CD4-positive, CD25-positive, alpha-beta regulatory T cell (primary cell): ENCODE measurements at regions not wholly inside any gene's neighbourhood (a gene's known extent, or its start where the extent isn't known, plus 50 kb on each side); places are given as distances from the start of the nearest gene placed in this dataset.
"Not testable (repeated sequence)": the region's sequence is repeated elsewhere in the genome, so short reads cannot be mapped to it uniquely, and the experiment has no call there.

Source experiments
- ATAC-seq, 2 donors: fragments of 150-1000 bp; cut with Tn5 transposase; one replicate each; pipeline ENCODE4 v1.10.0; 2021; ENCODE audit warnings: low read depth in 2 of 2, moderate number of reproducible peaks in 2 of 2, moderate library complexity in 1 of 2
- DNase-seq, 3 donors: peaks; one replicate each; pipeline versions ENCODE4 v3.0.0 to v3.0.0-alpha.2; 2012 to 2022; ENCODE audit warnings: mixed read lengths in 1 of 3
- H3K27ac ChIP-seq: one replicate; pipeline ENCODE4 v1.7.0; 2013; ENCODE audit warnings: mild to moderate bottlenecking, low read length; ENCODE audit not compliant: insufficient read depth, poor library complexity, severe bottlenecking
- H3K27me3 ChIP-seq: one replicate; pipeline ENCODE4 v1.7.0; 2013; ENCODE audit warnings: low read length; ENCODE audit not compliant: control insufficient read depth, insufficient read depth
- H3K36me3 ChIP-seq: one replicate; pipeline ENCODE4 v1.7.0; 2013; ENCODE audit warnings: mild to moderate bottlenecking, low read length, moderate library complexity; ENCODE audit not compliant: control insufficient read depth, insufficient read depth
- H3K4me1 ChIP-seq: 2 replicates; pipeline ENCODE4 v1.7.0; 2013; ENCODE audit warnings: mild to moderate bottlenecking, low read length; ENCODE audit not compliant: insufficient read depth, control insufficient read depth, poor library complexity, severe bottlenecking
- H3K4me3 ChIP-seq: one replicate; pipeline ENCODE4 v1.7.0; 2013; ENCODE audit warnings: low read depth, mild to moderate bottlenecking, low read length, moderate library complexity
- H3K9me3 ChIP-seq, 2 experiments: 1 replicate in 1 of 2; 2 replicates in 1 of 2; pipeline ENCODE4 v1.7.0; 2013; ENCODE audit warnings: low read length in 2 of 2, mild to moderate bottlenecking in 1 of 2, moderate library complexity in 1 of 2; ENCODE audit not compliant: control insufficient read depth in 2 of 2
- H3K27ac Mint-ChIP-seq, 3 donors: one replicate each; pipeline ENCODE4 v1.8.0; 2020 to 2022; ENCODE audit warnings: mild to moderate bottlenecking in 3 of 3, mixed read lengths in 3 of 3, moderate library complexity in 2 of 3
- H3K27me3 Mint-ChIP-seq: one replicate; pipeline ENCODE4 v1.8.0; 2022; ENCODE audit warnings: mild to moderate bottlenecking, mixed read lengths
- H3K36me3 Mint-ChIP-seq: one replicate; pipeline ENCODE4 v1.8.0; 2020; ENCODE audit warnings: mixed read lengths
- H3K4me1 Mint-ChIP-seq, 4 donors: one replicate each; pipeline ENCODE4 v1.8.0; 2020 to 2022; ENCODE audit warnings: mixed read lengths in 4 of 4, mild to moderate bottlenecking in 1 of 4
- H3K4me3 Mint-ChIP-seq, 4 donors: one replicate each; pipeline ENCODE4 v1.8.0; 2020 to 2022; ENCODE audit warnings: mild to moderate bottlenecking in 4 of 4, mixed read lengths in 4 of 4, moderate library complexity in 3 of 4
- H3K9me3 Mint-ChIP-seq, 7 donors: one replicate each; pipeline ENCODE4 v1.8.0; 2020 to 2022; ENCODE audit warnings: mixed read lengths in 7 of 7, mild to moderate bottlenecking in 3 of 7, moderate library complexity in 2 of 7

- not testable (repeated sequence) for H3K4me3 ChIP-seq, H3K36me3 Mint-ChIP-seq, H3K4me3 Mint-ChIP-seq, H3K27me3 ChIP-seq, H3K27me3 Mint-ChIP-seq, H3K27ac ChIP-seq, H3K36me3 ChIP-seq, H3K4me1 Mint-ChIP-seq, DNase-seq, H3K27ac Mint-ChIP-seq, H3K9me3 ChIP-seq, H3K4me1 ChIP-seq, ATAC-seq
- peaks cover 0 to 23% (median 5%) of the 10 kb centered on the region in 7 donors for H3K9me3 Mint-ChIP-seq
These were observed 271.3 kb upstream of the LRRTM4 start for GRCh38 chr2:77793500-77793899.

- no peaks in the 10 kb centered on the region for H3K36me3 ChIP-seq
- H3K27ac Mint-ChIP-seq, result no peak overlapping the region
- no peaks in the 10 kb centered on the region for H3K27me3 ChIP-seq
- H3K36me3 Mint-ChIP-seq, result no peaks in the 10 kb centered on the region
- H3K9me3 Mint-ChIP-seq, result peaks cover 0 to 24% (median 1%) of the 10 kb centered on the region in 7 donors
- no peak overlapping the region for H3K27ac ChIP-seq
- H3K9me3 ChIP-seq, result peaks cover 0 to 3% of the 10 kb centered on the region in 2 experiments
- H3K4me1 Mint-ChIP-seq, result no peaks in the 10 kb centered on the region
- H3K27me3 Mint-ChIP-seq, result no peaks in the 10 kb centered on the region
- ATAC-seq (no peak), DNase-seq (no peak)
- no peak overlapping the region for H3K4me3 Mint-ChIP-seq
- H3K4me1 ChIP-seq, result no peaks in the 10 kb centered on the region
- H3K4me3 ChIP-seq, result no peak overlapping the region
These were observed 274.2 kb upstream of the LRRTM4 start for GRCh38 chr2:77796397-77796796.

GRCh38 chr2:77797088-77797487 lies 274.9 kb upstream of the LRRTM4 start:
- H3K36me3 ChIP-seq, result no peaks in the 10 kb centered on the region
- no peak for ATAC-seq
- peaks cover 0 to 19% (median 1%) of the 10 kb centered on the region in 7 donors for H3K9me3 Mint-ChIP-seq
- no peak overlapping the region for H3K4me3 ChIP-seq
- H3K36me3 Mint-ChIP-seq, result no peaks in the 10 kb centered on the region
- H3K27ac ChIP-seq, result no peak overlapping the region
- no peak overlapping the region for H3K4me3 Mint-ChIP-seq
- no peak overlapping the region for H3K27ac Mint-ChIP-seq
- H3K27me3 Mint-ChIP-seq, result no peaks in the 10 kb centered on the region
- no peaks in the 10 kb centered on the region for H3K27me3 ChIP-seq
- peaks cover 0 to 3% of the 10 kb centered on the region in 2 experiments for H3K9me3 ChIP-seq
- no peaks in the 10 kb centered on the region for H3K4me1 Mint-ChIP-seq
- no peak for DNase-seq
- H3K4me1 ChIP-seq, result no peaks in the 10 kb centered on the region

GRCh38 chr2:77800410-77800809 lies 278.2 kb upstream of the LRRTM4 start:
- no peaks in the 10 kb centered on the region for H3K36me3 Mint-ChIP-seq
- Histone ChIP-seq H3K27ac (no peak overlapping the region), H3K4me1 (no peaks in the 10 kb centered on the region), H3K36me3 (no peaks in the 10 kb centered on the region), H3K9me3 (peaks cover 0 to 9% of the 10 kb centered on the region in 2 experiments), H3K4me3 (no peak overlapping the region), H3K27me3 (no peaks in the 10 kb centered on the region)
- DNase-seq (no peak), ATAC-seq (no peak)
- no peaks in the 10 kb centered on the region for H3K27me3 Mint-ChIP-seq
- no peaks in the 10 kb centered on the region for H3K4me1 Mint-ChIP-seq
- H3K9me3 Mint-ChIP-seq, result peaks cover 0 to 27% (median 5%) of the 10 kb centered on the region in 7 donors
- H3K27ac Mint-ChIP-seq, result no peak overlapping the region
- no peak overlapping the region for H3K4me3 Mint-ChIP-seq

GRCh38 chr2:77807531-77808215 lies 285.5 kb upstream of the LRRTM4 start:
- H3K36me3 Mint-ChIP-seq, result no peaks in the 10 kb centered on the region
- H3K27me3 Mint-ChIP-seq, result no peaks in the 10 kb centered on the region
- H3K4me1 Mint-ChIP-seq, result no peaks in the 10 kb centered on the region
- Histone ChIP-seq H3K4me3 (no peak overlapping the region), H3K36me3 (no peaks in the 10 kb centered on the region), H3K9me3 (peaks cover 0 to 14% of the 10 kb centered on the region in 2 experiments), H3K27me3 (no peaks in the 10 kb centered on the region), H3K4me1 (no peaks in the 10 kb centered on the region), H3K27ac (no peak overlapping the region)
- DNase-seq (no peak), ATAC-seq (no peak)
- peaks cover 0 to 45% (median 14%) of the 10 kb centered on the region in 7 donors for H3K9me3 Mint-ChIP-seq
- H3K27ac Mint-ChIP-seq, result no peak overlapping the region
- H3K4me3 Mint-ChIP-seq, result no peak overlapping the region

GRCh38 chr2:77808599-77808998 lies 286.4 kb upstream of the LRRTM4 start:
- Mint-ChIP-seq H3K4me1 (no peaks in the 10 kb centered on the region), H3K36me3 (no peaks in the 10 kb centered on the region), H3K4me3 (no peak overlapping the region), H3K27me3 (no peaks in the 10 kb centered on the region), H3K9me3 (peaks cover 0 to 50% (median 18%) of the 10 kb centered on the region in 7 donors), H3K27ac (no peak overlapping the region)
- Histone ChIP-seq H3K4me1 (no peaks in the 10 kb centered on the region), H3K4me3 (no peak overlapping the region), H3K36me3 (no peaks in the 10 kb centered on the region), H3K9me3 (peaks cover 0 to 14% of the 10 kb centered on the region in 2 experiments), H3K27ac (no peak overlapping the region), H3K27me3 (no peaks in the 10 kb centered on the region)
- DNase-seq (no peak), ATAC-seq (no peak)

GRCh38 chr2:77813599-77813998 lies 291.4 kb upstream of the LRRTM4 start:
- Mint-ChIP-seq H3K9me3 (peaks cover 1 to 29% (median 9%) of the 10 kb centered on the region in 7 donors), H3K27me3 (no peaks in the 10 kb centered on the region), H3K4me3 (no peak overlapping the region), H3K36me3 (no peaks in the 10 kb centered on the region), H3K4me1 (no peaks in the 10 kb centered on the region), H3K27ac (no peak overlapping the region)
- H3K27me3 ChIP-seq, result no peaks in the 10 kb centered on the region
- H3K4me1 ChIP-seq, result no peaks in the 10 kb centered on the region
- no peak for ATAC-seq
- no peaks in the 10 kb centered on the region for H3K36me3 ChIP-seq
- H3K4me3 ChIP-seq, result no peak overlapping the region
- no peak for DNase-seq
- no peaks in the 10 kb centered on the region for H3K9me3 ChIP-seq
- no peak overlapping the region for H3K27ac ChIP-seq

GRCh38 chr2:77816618-77817017 lies 294.4 kb upstream of the LRRTM4 start:
- Histone ChIP-seq H3K9me3 (peaks cover 0 to 6% of the 10 kb centered on the region in 2 experiments), H3K36me3 (no peaks in the 10 kb centered on the region), H3K27ac (no peak overlapping the region), H3K4me1 (no peaks in the 10 kb centered on the region), H3K27me3 (no peaks in the 10 kb centered on the region), H3K4me3 (no peak overlapping the region)
- ATAC-seq (no peak), DNase-seq (no peak)
- Mint-ChIP-seq H3K4me3 (no peak overlapping the region), H3K27ac (no peak overlapping the region), H3K4me1 (no peaks in the 10 kb centered on the region), H3K9me3 (peaks cover 5 to 35% (median 6%) of the 10 kb centered on the region in 7 donors), H3K27me3 (no peaks in the 10 kb centered on the region), H3K36me3 (peaks cover 3% of the 10 kb centered on the region)
